ENCODE measurements at regions not wholly inside any gene's neighbourhood (a gene's known extent, or its start where the extent isn't known, plus 50 kb on each side); places are given as distances from the start of the nearest gene placed in this dataset.

GRCh38 chr5:138658676-138659075 lies 83.5 kb upstream of the HSPA9 start:
- H3K27me3 ChIP-seq (ENCODE audit: control insufficient read depth in 4 of 4, insufficient read depth in 4 of 4, low read length in 3 of 4): no peaks in the 10 kb centered on the region

GRCh38 chr5:138657360-138657759 lies 82.2 kb upstream of the HSPA9 start:
- no peaks in the 10 kb centered on the region for H3K27me3 ChIP-seq (ENCODE audit: control insufficient read depth in 4 of 4, insufficient read depth in 4 of 4, low read length in 3 of 4)
- H3K4me1 ChIP-seq (ENCODE audit: control insufficient read depth in 4 of 4, insufficient read depth in 4 of 4, low read length in 3 of 4): peaks cover 0 to 3% (median 0%) of the 10 kb centered on the region in 4 donors
- no peak overlapping the region for H3K9ac ChIP-seq (ENCODE audit: low read depth in 1 of 2, low read length in 2 of 2)
- WGBS: 84% methylated on average over 4 of the region's 4 CpGs
- H3K4me3 ChIP-seq (ENCODE audit: low read depth in 1 of 3, low read length in 3 of 3): no peak overlapping the region
- H3K27ac ChIP-seq (ENCODE audit: low read depth in 1 of 2, low read length in 2 of 2): no peak overlapping the region
- no peaks in the 10 kb centered on the region for H3K9me3 ChIP-seq (ENCODE audit: control insufficient read depth in 4 of 4, low read length in 3 of 4)
- DNase-seq (ENCODE audit: low spot score): no peak
- TF ChIP-seq FOXA1 (IDR thresholded peaks at IDR 0.05) (no peak), FOXA2 (IDR thresholded peaks at IDR 0.05) (no peak), YY1 (IDR thresholded peaks at IDR 0.05) (no peak), RAD21 (IDR thresholded peaks at IDR 0.05) (no peak), NR2F2 (IDR thresholded peaks at IDR 0.05) (no peak), TAF1 (conservative IDR thresholded peaks at IDR 0.05) (no peak), JUND (IDR thresholded peaks at IDR 0.05) (no peak), SP1 (IDR thresholded peaks at IDR 0.05) (no peak), HNF4G (IDR thresholded peaks at IDR 0.05) (no peak)
- TF ChIP-seq, protein P1, sequence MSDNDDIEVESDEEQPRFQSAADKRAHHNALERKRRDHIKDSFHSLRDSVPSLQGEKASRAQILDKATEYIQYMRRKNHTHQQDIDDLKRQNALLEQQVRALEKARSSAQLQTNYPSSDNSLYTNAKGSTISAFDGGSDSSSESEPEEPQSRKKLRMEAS (IDR thresholded peaks at IDR 0.05): no peak
- no peaks in the 10 kb centered on the region for H3K36me3 ChIP-seq (ENCODE audit: control insufficient read depth in 4 of 4, insufficient read depth in 3 of 4, low read depth in 1 of 4, low read length in 3 of 4)

More at GRCh38 chr5:138658676-138659075, 83.5 kb upstream of the HSPA9 start:
- no peak overlapping the region for H3K4me3 ChIP-seq (ENCODE audit: low read depth in 1 of 3, low read length in 3 of 3)
- no peak overlapping the region for H3K27ac ChIP-seq (ENCODE audit: low read depth in 1 of 2, low read length in 2 of 2)
- peaks cover 0 to 3% (median 0%) of the 10 kb centered on the region in 4 donors for H3K4me1 ChIP-seq (ENCODE audit: control insufficient read depth in 4 of 4, insufficient read depth in 4 of 4, low read length in 3 of 4)
- no peak for DNase-seq (ENCODE audit: low spot score)
- no peak overlapping the region for H3K9ac ChIP-seq (ENCODE audit: low read depth in 1 of 2, low read length in 2 of 2)
- no peaks in the 10 kb centered on the region for H3K36me3 ChIP-seq (ENCODE audit: control insufficient read depth in 4 of 4, insufficient read depth in 3 of 4, low read depth in 1 of 4, low read length in 3 of 4)
- H3K9me3 ChIP-seq (ENCODE audit: control insufficient read depth in 4 of 4, low read length in 3 of 4): no peaks in the 10 kb centered on the region
- 93% methylated on average over 6 of the region's 6 CpGs for WGBS
- TF ChIP-seq JUND (IDR thresholded peaks at IDR 0.05) (no peak), FOXA1 (IDR thresholded peaks at IDR 0.05) (no peak), YY1 (IDR thresholded peaks at IDR 0.05) (no peak), HNF4G (IDR thresholded peaks at IDR 0.05) (no peak), GABPA (IDR thresholded peaks at IDR 0.05 in 1 of 2, conservative IDR thresholded peaks at IDR 0.05 in 1 of 2) (no peak), EGR1 (IDR thresholded peaks at IDR 0.05; ENCODE audit: low read depth in 2 of 2) (no peak)

DNA sequence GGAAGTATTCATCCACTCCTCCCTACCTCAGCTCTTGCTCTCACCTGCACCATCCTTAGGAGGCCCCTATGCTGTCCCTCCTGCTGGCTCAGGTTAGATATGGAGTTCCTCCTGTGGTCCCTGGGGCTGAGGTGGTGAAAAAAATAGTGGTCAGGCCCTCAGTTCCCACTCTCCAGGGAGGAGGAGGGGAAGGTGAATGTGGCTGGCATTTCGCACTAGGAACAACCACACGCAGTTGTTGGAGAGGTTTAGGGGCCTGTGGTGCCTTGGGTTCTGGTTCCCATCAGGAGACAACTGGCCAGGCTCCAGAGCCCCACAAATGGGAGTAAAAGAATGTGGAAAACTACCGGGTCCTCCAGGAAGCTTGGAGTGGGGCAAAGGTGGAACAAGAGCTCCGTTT lies 81.7 kb upstream of the HSPA9 start:
- Histone ChIP-seq H3K4me1 (ENCODE audit: control insufficient read depth in 4 of 4, insufficient read depth in 4 of 4, low read length in 3 of 4) (peaks cover 0 to 3% (median 0%) of the 10 kb centered on the region in 4 donors), H3K27ac (ENCODE audit: low read depth in 1 of 2, low read length in 2 of 2) (no peak overlapping the region), H3K27me3 (ENCODE audit: control insufficient read depth in 4 of 4, insufficient read depth in 4 of 4, low read length in 3 of 4) (no peaks in the 10 kb centered on the region), H3K4me3 (ENCODE audit: low read depth in 1 of 3, low read length in 3 of 3) (no peak overlapping the region), H3K9ac (ENCODE audit: low read depth in 1 of 2, low read length in 2 of 2) (no peak overlapping the region), H3K9me3 (ENCODE audit: control insufficient read depth in 4 of 4, low read length in 3 of 4) (no peaks in the 10 kb centered on the region), H3K36me3 (ENCODE audit: control insufficient read depth in 4 of 4, insufficient read depth in 3 of 4, low read depth in 1 of 4, low read length in 3 of 4) (no peaks in the 10 kb centered on the region)
- TF ChIP-seq REST (IDR thresholded peaks at IDR 0.05) (no peak), JUND (IDR thresholded peaks at IDR 0.05) (no peak), RAD21 (IDR thresholded peaks at IDR 0.05) (no peak), YY1 (IDR thresholded peaks at IDR 0.05) (no peak), TAF1 (conservative IDR thresholded peaks at IDR 0.05) (no peak), HNF4A (conservative IDR thresholded peaks at IDR 0.05) (no peak), FOXA2 (IDR thresholded peaks at IDR 0.05) (no peak), GABPA (IDR thresholded peaks at IDR 0.05 in 1 of 2, conservative IDR thresholded peaks at IDR 0.05 in 1 of 2) (no peak), HNF4G (IDR thresholded peaks at IDR 0.05) (no peak), NR2F2 (IDR thresholded peaks at IDR 0.05) (no peak), ATF3 (IDR thresholded peaks at IDR 0.05) (no peak), SP1 (IDR thresholded peaks at IDR 0.05) (no peak), FOXA1 (IDR thresholded peaks at IDR 0.05) (no peak)
- TF ChIP-seq, protein P2, sequence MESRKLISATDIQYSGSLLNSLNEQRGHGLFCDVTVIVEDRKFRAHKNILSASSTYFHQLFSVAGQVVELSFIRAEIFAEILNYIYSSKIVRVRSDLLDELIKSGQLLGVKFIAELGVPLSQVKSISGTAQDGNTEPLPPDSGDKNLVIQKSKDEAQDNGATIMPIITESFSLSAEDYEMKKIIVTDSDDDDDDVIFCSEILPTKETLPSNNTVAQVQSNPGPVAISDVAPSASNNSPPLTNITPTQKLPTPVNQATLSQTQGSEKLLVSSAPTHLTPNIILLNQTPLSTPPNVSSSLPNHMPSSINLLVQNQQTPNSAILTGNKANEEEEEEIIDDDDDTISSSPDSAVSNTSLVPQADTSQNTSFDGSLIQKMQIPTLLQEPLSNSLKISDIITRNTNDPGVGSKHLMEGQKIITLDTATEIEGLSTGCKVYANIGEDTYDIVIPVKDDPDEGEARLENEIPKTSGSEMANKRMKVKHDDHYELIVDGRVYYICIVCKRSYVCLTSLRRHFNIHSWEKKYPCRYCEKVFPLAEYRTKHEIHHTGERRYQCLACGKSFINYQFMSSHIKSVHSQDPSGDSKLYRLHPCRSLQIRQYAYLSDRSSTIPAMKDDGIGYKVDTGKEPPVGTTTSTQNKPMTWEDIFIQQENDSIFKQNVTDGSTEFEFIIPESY (IDR thresholded peaks at IDR 0.05): no peak
- TF ChIP-seq, protein P3, sequence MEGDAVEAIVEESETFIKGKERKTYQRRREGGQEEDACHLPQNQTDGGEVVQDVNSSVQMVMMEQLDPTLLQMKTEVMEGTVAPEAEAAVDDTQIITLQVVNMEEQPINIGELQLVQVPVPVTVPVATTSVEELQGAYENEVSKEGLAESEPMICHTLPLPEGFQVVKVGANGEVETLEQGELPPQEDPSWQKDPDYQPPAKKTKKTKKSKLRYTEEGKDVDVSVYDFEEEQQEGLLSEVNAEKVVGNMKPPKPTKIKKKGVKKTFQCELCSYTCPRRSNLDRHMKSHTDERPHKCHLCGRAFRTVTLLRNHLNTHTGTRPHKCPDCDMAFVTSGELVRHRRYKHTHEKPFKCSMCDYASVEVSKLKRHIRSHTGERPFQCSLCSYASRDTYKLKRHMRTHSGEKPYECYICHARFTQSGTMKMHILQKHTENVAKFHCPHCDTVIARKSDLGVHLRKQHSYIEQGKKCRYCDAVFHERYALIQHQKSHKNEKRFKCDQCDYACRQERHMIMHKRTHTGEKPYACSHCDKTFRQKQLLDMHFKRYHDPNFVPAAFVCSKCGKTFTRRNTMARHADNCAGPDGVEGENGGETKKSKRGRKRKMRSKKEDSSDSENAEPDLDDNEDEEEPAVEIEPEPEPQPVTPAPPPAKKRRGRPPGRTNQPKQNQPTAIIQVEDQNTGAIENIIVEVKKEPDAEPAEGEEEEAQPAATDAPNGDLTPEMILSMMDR (IDR thresholded peaks at IDR 0.05; ENCODE audit: low read depth, low read length, missing input control): no peak
- TF ChIP-seq, protein P1 (IDR thresholded peaks at IDR 0.05): no peak
- WGBS: 82% methylated on average over 4 of the region's 4 CpGs
- no peak for DNase-seq (ENCODE audit: low spot score)
